MM.1S (cell line): ENCODE measurements at regions not wholly inside any gene's neighbourhood (a gene's known extent, or its start where the extent isn't known, plus 50 kb on each side); places are given as distances from the start of the nearest gene placed in this dataset.

ENCODE experiments used
- CTCF ChIP-seq: fragments of 300-600 bp; sonication (generic); IDR thresholded peaks from 2 replicates; pipeline ENCODE4 v1.5.1; 2016; ENCODE audit warnings: antibody characterized with exemption, low read length, mixed read lengths
- EZH2 ChIP-seq: fragments of 300-600 bp; sonication (generic); optimal IDR thresholded peaks from 2 replicates; pipeline ENCODE3; 2017; ENCODE audit warnings: low read depth, mild to moderate bottlenecking, antibody characterized with exemption, low read length, mixed read lengths
- EZH2phosphoT487 ChIP-seq: fragments of 300-600 bp; sonication (generic); IDR thresholded peaks from 2 replicates; pipeline ENCODE4 v1.6.1; 2018; ENCODE audit warnings: antibody characterized with exemption, low read length

- TF ChIP-seq CTCF (no peak), EZH2 (no peak), EZH2phosphoT487 (no peak)
Observed at GRCh38 chr2:78634425-78634824, 391.1 kb upstream of the REG3G start.
